CD4-positive, alpha-beta T cell (primary cell): ENCODE measurements at regions not wholly inside any gene's neighbourhood (a gene's known extent, or its start where the extent isn't known, plus 50 kb on each side); places are given as distances from the start of the nearest gene placed in this dataset.
"Not testable (repeated sequence)": the region's sequence is repeated elsewhere in the genome, so short reads cannot be mapped to it uniquely, and the experiment has no call there.

Experiments
- ATAC-seq: fragments of 200-7000 bp; cut with Tn5 transposase; one replicate; pipeline ENCODE4 v1.10.0; 2022; ENCODE audit warnings: mild to moderate bottlenecking; ENCODE audit not compliant: poor library complexity
- CTCF ChIA-PET: fragments of 350-600 bp; sonication (Branson Sonifier 250); formaldehyde crosslinking; loops from one replicate; lab custom pipeline; 2021; ENCODE audit warnings: antibody characterized with exemption, inconsistent platforms; lab: Charles Lee
- POLR2A ChIA-PET: fragments of 350-600 bp; sonication (Branson Sonifier 250); formaldehyde crosslinking; loops from one replicate; lab custom pipeline; 2021; ENCODE audit warnings: antibody characterized with exemption, inconsistent platforms; lab: Charles Lee
- DNase-seq, 14 experiments: peaks; one replicate each; pipeline ENCODE4 v3.0.0-alpha.2; 2013 to 2020; ENCODE audit warnings: mixed read lengths in 2 of 14
- H3K27ac ChIP-seq, 2 donors: one replicate each; pipeline versions ENCODE4 v1.5.1 to v1.7.0; 2013; ENCODE audit warnings: low read length in 2 of 2, low read depth in 1 of 2, mild to moderate bottlenecking in 1 of 2
- H3K27me3 ChIP-seq, 2 experiments: 1 replicate in 1 of 2; 2 replicates in 1 of 2; pipeline versions ENCODE4 v1.6.1 to v1.7.0; 2013; ENCODE audit warnings: low read length in 2 of 2, control low read depth in 1 of 2, mild to moderate bottlenecking in 1 of 2, moderate library complexity in 1 of 2; ENCODE audit not compliant: insufficient read depth in 2 of 2, control insufficient read depth in 1 of 2
- H3K36me3 ChIP-seq: one replicate; pipeline ENCODE4 v1.6.1; 2013; ENCODE audit warnings: low read length, control low read depth; ENCODE audit not compliant: insufficient read depth
- H3K4me1 ChIP-seq: one replicate; pipeline ENCODE4 v1.6.1; 2013; ENCODE audit warnings: low read length, control low read depth; ENCODE audit not compliant: insufficient read depth
- H3K4me3 ChIP-seq: one replicate; pipeline ENCODE4 v1.5.1; 2013; ENCODE audit warnings: mild to moderate bottlenecking, low read length, moderate library complexity
- H3K9me3 ChIP-seq, 2 experiments: 1 replicate in 1 of 2; 2 replicates in 1 of 2; pipeline versions ENCODE4 v1.6.1 to v1.7.0; 2013; ENCODE audit warnings: low read length in 2 of 2, mild to moderate bottlenecking in 2 of 2, control low read depth in 1 of 2, moderate library complexity in 1 of 2; ENCODE audit not compliant: control insufficient read depth in 1 of 2, insufficient read depth in 1 of 2
- H3K27ac Mint-ChIP-seq: one replicate; pipeline ENCODE4 v1.8.0; 2020; ENCODE audit warnings: mixed read lengths
- H3K27me3 Mint-ChIP-seq: one replicate; pipeline ENCODE4 v1.8.0; 2021; ENCODE audit warnings: mixed read lengths
- H3K36me3 Mint-ChIP-seq: one replicate; pipeline ENCODE4 v1.8.0; 2021; ENCODE audit warnings: low read depth, mixed read lengths
- H3K4me1 Mint-ChIP-seq: one replicate; pipeline ENCODE4 v1.8.0; 2021; ENCODE audit warnings: low read depth, mixed read lengths
- H3K4me3 Mint-ChIP-seq: one replicate; pipeline ENCODE4 v1.8.0; 2020; ENCODE audit warnings: mild to moderate bottlenecking, mixed read lengths
- H3K9me3 Mint-ChIP-seq: one replicate; pipeline ENCODE4 v1.8.0; 2020; ENCODE audit warnings: mixed read lengths
- intact Hi-C, 2 experiments: fragments of 100-400 bp; cut with DNase I in 1 of 2; cut with micrococcal nuclease in 1 of 2; formaldehyde crosslinking; loops; one replicate each; pipeline versions ENCODE4 v1.15.1 to v1.9.0; 2023 to 2025; cut with DNase I, micrococcal nuclease
- TF ChIP-seq, protein P1 (sequence below): fragments of 200-600 bp; IDR thresholded peaks from one replicate; pipeline ENCODE4 v1.8.0; 2022; ENCODE audit warnings: antibody characterized with exemption, mild to moderate bottlenecking

DNA sequence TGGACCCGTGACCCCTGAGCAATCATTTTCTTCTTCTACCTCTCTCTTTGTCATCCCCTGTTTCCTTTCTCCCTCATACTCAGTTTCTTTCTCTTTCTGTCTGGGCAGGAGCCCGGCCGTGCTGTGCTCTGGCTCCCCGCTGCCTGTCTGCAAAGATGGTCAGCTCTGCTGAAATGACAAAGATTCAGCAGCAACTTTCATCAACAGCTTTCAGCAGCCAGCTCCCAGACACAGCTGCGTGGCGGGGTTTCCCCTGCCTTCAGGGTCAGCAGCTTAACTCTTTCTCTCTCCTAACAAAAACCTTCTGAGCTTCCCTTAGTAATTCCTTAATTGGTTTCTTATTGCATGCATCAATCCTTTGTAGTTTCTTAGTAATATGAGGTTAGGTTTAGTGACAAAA, 1234.4 kb downstream of the CNTNAP5 start:
- H3K4me3 ChIP-seq = no peak overlapping the region
- Mint-ChIP-seq H3K4me3 (no peak overlapping the region), H3K27ac (no peak overlapping the region), H3K27me3 (no peaks in the 10 kb centered on the region), H3K36me3 (no peaks in the 10 kb centered on the region), H3K9me3 (peaks cover 6% of the 10 kb centered on the region), H3K4me1 (no peaks in the 10 kb centered on the region)
- POLR2A ChIA-PET = no interaction called here
- DNase-seq (no peak), ATAC-seq (no peak)
- peaks cover 0 to 5% of the 10 kb centered on the region in 2 experiments for H3K9me3 ChIP-seq
- intact Hi-C loops = no loop called here
- no peaks in the 10 kb centered on the region for H3K36me3 ChIP-seq
- CTCF ChIA-PET = no interaction called here
- H3K27me3 ChIP-seq = no peaks in the 10 kb centered on the region
- no peaks in the 10 kb centered on the region for H3K4me1 ChIP-seq
- TF ChIP-seq, protein P1, sequence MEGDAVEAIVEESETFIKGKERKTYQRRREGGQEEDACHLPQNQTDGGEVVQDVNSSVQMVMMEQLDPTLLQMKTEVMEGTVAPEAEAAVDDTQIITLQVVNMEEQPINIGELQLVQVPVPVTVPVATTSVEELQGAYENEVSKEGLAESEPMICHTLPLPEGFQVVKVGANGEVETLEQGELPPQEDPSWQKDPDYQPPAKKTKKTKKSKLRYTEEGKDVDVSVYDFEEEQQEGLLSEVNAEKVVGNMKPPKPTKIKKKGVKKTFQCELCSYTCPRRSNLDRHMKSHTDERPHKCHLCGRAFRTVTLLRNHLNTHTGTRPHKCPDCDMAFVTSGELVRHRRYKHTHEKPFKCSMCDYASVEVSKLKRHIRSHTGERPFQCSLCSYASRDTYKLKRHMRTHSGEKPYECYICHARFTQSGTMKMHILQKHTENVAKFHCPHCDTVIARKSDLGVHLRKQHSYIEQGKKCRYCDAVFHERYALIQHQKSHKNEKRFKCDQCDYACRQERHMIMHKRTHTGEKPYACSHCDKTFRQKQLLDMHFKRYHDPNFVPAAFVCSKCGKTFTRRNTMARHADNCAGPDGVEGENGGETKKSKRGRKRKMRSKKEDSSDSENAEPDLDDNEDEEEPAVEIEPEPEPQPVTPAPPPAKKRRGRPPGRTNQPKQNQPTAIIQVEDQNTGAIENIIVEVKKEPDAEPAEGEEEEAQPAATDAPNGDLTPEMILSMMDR = no peak
- H3K27ac ChIP-seq = no peak overlapping the region

DNA sequence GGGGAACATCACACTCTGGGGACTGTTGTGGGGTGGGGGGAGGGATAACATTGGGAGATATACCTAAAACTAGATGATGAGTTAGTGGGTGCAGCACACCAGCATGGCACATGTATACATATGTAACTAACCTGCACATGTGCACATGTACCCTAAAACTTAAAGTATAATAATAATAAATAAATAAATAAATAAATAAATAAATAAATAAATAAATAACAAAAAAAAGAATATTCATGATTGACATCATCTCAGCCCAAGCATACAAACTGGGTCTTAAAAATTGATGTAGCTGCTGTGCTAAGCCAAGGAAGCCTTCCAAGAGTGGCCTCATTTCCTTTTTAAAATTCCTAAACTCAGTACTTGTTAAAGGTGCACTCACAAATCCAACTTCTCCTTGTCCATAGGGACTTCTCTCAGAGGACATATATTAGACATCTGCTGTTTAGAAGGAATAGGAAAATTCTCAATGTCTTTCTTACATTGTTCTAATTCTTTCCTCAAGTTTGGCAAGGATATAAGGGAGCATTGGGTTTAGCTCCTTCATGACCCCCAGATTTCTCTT, 1235.4 kb downstream of the CNTNAP5 start:
- H3K36me3 ChIP-seq, H3K4me3 ChIP-seq, CTCF ChIA-PET, H3K4me1 Mint-ChIP-seq, H3K27me3 Mint-ChIP-seq, DNase-seq, H3K4me1 ChIP-seq, ATAC-seq, H3K27me3 ChIP-seq, H3K9me3 ChIP-seq, H3K4me3 Mint-ChIP-seq, H3K9me3 Mint-ChIP-seq, POLR2A ChIA-PET, H3K36me3 Mint-ChIP-seq, H3K27ac ChIP-seq, H3K27ac Mint-ChIP-seq, intact Hi-C loops: not testable (repeated sequence)

DNA sequence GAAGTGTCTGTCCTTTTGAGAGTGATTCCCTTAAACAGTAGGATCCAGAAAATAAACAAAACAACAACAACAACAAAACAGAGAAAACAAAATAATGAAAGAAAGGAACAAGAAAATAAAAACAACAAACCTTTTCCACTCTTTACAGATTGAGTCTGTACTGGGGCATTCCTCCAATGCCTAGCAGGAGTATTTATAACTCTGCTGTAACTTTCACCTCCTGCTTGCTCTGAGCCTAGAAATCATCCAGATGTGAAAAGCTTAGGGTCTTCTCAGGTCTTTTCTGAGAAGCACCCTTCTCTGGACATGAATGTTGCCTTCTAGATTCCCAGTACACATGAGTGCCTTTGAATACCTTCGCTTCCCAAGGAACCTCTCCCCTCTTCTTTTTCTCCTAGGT, 1239.4 kb downstream of the CNTNAP5 start:
- Histone ChIP-seq H3K27me3 (no peaks in the 10 kb centered on the region), H3K27ac (no peak overlapping the region), H3K9me3 (peaks cover 0 to 2% of the 10 kb centered on the region in 2 experiments), H3K4me1 (no peaks in the 10 kb centered on the region), H3K36me3 (no peaks in the 10 kb centered on the region), H3K4me3 (no peak overlapping the region)
- no peak overlapping the region for H3K27ac Mint-ChIP-seq
- DNase-seq = no peak
- no peak overlapping the region for H3K4me3 Mint-ChIP-seq
- ChIA-PET CTCF (no interaction called here), POLR2A (no interaction called here)
- no peaks in the 10 kb centered on the region for H3K27me3 Mint-ChIP-seq
- H3K36me3 Mint-ChIP-seq = no peaks in the 10 kb centered on the region
- H3K4me1 Mint-ChIP-seq = no peaks in the 10 kb centered on the region
- TF ChIP-seq, protein P1 = no peak
- no peak for ATAC-seq
- intact Hi-C loops = no loop called here
- H3K9me3 Mint-ChIP-seq = peaks cover 10% of the 10 kb centered on the region

DNA sequence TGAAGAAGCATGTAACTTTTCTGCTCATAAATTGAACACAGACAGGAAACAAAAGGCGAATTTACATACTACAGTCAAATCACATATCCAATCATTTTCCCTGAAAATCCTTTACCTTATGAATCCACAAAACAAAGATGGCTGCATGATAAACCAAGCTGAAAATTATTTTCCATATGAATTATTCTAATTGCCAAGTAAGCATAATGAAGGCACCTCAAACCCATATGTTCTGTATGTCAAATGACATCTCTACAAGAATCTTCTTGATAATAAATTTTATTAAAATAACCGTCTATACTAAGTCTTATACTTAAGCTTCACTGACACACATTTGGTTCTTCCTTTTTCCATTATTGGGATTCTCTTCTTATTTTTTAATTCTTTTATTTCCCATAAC, 1242.6 kb downstream of the CNTNAP5 start:
- TF ChIP-seq, protein P1 = no peak
- no peaks in the 10 kb centered on the region for H3K4me1 ChIP-seq
- CTCF ChIA-PET = no interaction called here
- no peak overlapping the region for H3K27ac ChIP-seq
- Mint-ChIP-seq H3K4me3 (no peak overlapping the region), H3K27me3 (no peaks in the 10 kb centered on the region), H3K9me3 (peaks cover 4% of the 10 kb centered on the region), H3K4me1 (no peaks in the 10 kb centered on the region), H3K36me3 (no peaks in the 10 kb centered on the region), H3K27ac (no peak overlapping the region)
- H3K27me3 ChIP-seq = no peaks in the 10 kb centered on the region
- ATAC-seq (no peak), DNase-seq (no peak)
- H3K4me3 ChIP-seq = no peak overlapping the region
- intact Hi-C loops = no loop called here
- no peaks in the 10 kb centered on the region for H3K36me3 ChIP-seq
- POLR2A ChIA-PET = no interaction called here
- H3K9me3 ChIP-seq = no peaks in the 10 kb centered on the region
